GM21786 (cell line): ENCODE measurements at regions not wholly inside any gene's neighbourhood (a gene's known extent, or its start where the extent isn't known, plus 50 kb on each side); places are given as distances from the start of the nearest gene placed in this dataset.

Experiments used
- ATAC-seq: cut with Tn5 transposase; IDR thresholded peaks from one replicate; pipeline ENCODE4 v1.9.1; 2021; ENCODE audit not compliant: unreplicated experiment

- no peak for ATAC-seq
These were observed 62.5 kb upstream of the FAR2 start for GRCh38 chr12:29086325-29087271.

GRCh38 chr12:29088611-29089219, 60.4 kb upstream of the FAR2 start:
- no peak for ATAC-seq
